HG02623 (cell line): ENCODE measurements at regions not wholly inside any gene's neighbourhood (a gene's known extent, or its start where the extent isn't known, plus 50 kb on each side); places are given as distances from the start of the nearest gene placed in this dataset.
"Not testable (repeated sequence)": the region's sequence is repeated elsewhere in the genome, so short reads cannot be mapped to it uniquely, and the experiment has no call there.

ENCODE experiments used
- ATAC-seq: cut with Tn5 transposase; IDR thresholded peaks from one replicate; pipeline ENCODE4 v1.9.1; 2021; ENCODE audit warnings: moderate library complexity; ENCODE audit not compliant: unreplicated experiment

DNA sequence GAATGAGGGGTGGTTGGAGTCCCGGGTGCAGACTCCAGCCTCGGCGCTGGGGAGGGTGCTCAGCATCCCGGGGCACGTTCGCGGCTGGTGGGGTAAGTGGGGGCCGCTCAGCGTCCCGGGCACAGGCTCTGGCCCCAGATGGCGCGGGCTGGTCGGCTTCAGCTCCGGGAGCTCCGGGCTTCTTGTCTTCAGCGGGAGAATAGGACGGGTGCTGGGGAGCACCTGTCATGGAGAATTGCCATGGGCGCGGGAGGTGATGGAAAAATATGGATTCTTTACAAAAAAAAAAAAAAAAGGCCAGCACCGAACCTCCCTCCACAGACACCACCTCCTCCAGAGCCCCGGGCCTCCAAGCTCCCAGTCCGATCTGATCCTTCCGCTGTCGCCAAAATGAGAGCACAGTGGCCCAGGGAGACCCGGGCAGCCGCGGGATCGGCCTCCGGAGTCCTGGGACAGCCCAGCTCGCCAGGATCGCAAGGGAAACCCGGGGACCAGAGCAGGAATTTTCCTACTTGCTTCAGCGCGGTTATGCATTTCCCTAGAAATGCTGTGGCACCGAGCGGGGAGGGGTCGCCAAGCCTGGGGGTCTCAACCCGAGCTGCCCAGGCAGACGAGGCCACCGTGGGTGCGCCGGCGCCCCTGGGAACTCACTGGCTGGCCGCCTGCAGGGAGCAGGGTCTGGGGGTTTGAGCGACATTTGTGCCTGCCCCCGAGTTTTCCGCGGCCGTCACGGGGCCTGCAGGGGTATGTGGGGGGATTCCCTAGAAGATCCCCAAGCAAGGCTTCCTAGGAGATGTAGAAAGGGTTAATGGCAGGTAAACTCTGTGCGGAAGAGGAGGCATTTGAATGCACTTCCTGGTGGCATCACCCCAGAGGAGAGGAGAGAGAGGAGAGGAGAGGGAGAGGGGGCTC lies 1336.9 kb downstream of the BRD1 start:
- no peak for ATAC-seq

DNA sequence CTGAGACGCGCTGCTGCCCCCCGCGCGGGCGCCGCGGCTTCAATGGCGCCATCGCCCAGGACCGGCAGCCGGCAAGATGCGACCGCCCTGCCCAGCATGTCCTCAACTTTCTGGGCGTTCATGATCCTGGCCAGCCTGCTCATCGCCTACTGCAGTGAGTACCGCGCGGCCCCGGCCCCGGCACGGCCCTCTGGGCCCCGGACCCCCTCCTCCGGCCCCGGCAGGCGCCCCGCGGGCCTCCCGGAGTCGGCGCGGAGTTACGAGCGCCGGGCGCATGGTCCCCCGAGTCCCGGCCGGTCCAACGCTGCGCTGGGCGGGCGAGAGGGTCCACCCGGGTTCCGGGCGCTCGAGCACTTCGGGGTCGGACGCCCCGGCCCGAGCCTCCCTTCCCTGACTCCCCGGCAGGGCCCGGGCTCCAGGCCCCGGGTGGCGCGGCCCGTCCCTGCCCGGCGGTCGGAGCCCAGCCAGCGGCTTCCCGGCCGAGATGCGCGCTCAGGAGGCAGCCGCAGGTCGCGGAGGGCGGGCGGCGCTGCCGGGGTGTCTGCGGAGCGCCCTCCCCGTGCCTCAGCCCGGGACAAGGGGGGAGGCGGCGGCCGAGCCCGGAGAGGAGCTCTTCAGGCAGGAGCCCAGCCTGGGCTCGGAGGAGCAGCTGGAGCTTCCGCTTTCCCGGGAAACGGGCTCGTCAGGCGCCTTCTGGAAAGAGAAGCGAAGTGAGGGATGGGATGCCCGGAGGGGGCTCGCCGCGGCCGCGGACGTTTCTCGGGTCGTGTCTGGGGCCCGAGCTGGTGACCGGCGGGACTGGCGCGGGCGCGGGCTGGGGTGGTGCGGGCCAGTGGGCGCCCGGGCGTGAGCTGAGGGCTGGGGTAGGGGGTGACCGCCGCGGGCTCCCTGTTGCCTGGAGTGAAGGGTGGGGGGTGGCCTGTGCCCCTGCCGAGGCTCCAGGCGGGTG lies 1337.8 kb downstream of the BRD1 start:
- ATAC-seq = no peak

DNA sequence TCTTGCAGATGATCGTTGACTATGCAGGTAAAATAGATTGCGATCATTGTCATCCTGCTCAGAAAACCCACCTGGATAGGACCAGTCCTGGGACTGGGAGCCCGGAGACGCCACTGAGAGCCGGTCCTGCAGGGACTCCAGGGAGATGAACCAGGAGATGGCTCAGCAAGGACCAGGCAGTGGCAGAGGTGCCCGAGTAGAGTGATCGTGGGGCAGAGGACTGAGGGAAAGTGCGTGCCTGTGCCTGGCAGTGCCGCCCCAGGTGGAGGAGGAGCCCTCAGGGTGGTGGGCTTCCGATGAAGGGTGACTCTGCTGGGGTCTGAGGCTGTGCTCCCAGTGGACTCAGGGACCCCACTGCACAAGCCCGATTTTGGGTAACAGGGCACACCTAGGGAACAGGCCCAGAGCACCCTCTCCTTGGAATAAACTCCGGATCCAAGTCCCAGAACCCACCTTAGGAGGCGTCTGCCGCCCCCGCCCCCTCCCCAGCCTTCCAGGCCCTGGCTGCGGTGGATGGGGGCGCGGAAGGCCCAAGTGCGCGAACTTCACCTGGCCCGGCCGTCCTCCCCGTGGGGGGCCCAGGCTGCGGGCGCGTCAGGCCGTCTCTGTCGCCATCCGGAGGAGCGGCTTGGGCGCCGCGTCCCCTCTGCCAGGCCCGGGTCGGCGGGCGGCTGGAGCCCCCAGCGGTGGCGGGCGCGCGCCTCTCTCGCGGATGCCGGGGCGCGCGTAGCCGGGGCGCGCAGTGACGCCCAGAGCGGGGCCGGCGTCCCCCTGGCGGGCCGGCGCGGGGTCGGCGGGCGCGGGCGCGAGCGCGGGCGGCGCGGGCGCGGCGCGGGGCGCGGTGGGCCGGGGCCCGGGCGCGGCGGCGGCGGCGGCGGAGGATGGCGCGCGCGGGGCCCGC lies 1338.8 kb downstream of the BRD1 start:
- ATAC-seq = no peak

DNA sequence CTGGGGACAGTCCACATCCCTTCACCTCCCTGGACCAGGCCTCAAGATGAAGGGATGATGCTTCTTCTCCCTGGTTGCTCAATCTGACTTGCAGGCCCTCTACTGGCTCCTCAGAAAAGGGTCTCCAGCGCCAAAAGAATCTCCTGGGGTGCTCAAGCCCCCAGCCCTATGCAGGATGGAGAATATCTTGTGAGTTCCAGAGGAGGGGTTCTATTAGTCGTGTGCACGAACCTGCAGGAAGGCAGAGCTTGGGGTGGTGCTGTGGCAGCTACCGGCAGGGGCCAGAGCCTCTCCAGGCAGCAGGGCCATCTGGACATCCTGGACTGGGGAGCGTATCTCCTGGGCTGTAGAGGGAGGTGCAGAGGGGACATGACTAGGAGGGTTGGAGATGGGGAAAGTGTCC lies 1339.5 kb downstream of the BRD1 start:
- no peak for ATAC-seq

DNA sequence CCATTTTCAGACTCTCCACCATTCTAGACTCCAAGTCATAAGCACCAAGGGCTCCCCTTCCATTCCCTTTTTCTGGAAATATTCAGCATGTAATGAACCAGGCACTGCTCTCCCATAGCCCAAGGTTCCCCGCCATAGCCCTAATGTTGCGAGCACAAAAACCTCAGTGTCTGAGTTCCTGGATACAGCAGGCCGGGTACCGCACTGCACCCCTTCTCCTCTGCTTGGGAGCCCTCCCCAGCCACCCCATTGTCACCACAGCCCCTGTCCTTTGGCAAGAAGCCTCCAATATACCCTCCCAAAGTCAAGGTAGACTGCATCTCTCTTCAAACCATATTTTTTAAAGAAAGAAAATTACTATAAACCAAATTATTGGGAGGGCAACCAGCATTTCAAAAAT lies 1341.1 kb downstream of the BRD1 start:
- no peak for ATAC-seq

DNA sequence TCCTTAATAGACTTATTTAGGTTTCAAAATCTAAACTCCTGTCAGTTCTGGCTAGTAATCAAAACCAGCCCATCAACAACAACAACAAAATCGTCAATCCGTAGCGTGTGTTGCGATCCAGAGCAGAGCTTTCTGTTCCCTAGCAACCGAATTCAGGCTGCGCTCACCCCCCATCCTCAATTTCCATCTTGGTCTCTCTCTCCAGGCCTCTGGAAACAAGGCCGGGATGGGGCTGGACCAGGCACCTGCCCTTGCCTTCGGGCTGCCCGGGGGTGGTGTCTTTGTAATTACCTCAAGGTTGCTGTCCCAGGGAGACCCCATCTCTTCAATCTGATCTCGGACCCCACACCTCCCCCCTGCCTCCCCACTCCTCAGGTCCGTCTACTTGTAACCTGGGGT lies 1341.5 kb downstream of the BRD1 start:
- no peak for ATAC-seq

DNA sequence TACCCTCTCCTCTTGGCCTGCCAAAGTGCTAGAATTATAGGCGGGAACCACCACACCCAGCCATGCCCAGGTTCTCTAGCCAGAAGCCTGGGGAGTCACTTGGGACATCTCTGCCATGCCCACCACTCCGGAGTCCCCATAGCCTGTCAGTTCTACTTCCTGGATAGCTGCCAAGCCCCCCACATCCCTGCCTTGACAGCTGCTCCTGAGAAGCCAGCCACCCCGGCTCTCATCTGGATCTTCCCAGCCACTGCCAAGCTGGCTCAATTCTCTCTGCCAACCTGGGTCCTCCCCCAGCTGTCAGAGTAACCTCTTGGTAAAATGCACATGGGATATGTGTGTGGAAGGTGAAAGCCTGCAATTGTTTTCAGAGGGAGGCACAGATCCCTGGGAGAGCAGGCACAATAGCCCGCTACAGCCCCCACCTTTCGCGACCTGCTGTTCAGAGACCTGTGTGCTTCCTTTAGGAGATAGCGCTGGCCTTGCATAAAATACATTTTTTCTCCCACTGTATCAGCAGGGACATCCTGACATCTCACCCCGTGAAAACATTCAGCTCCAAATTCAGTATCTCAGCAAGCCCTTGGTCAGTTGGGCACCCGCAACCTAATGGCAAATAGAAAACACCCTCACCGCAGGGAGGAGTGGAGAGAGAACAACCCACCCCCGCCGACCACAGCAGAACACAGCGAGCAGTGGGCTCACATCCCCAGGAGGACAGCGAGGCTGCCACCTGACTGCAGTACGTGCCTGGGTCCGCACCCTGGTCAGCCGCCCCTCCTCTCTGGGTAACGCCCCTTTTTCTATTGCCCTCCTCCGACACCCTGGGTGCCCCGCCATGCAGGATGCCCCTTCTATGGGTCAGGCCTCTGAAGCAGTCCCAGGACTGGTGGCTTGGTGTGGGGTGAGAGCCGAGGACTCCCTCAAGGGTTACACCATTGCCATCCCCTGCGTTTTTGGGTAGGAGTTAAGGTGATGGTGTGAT lies 1342.2 kb downstream of the BRD1 start:
- ATAC-seq = no peak

DNA sequence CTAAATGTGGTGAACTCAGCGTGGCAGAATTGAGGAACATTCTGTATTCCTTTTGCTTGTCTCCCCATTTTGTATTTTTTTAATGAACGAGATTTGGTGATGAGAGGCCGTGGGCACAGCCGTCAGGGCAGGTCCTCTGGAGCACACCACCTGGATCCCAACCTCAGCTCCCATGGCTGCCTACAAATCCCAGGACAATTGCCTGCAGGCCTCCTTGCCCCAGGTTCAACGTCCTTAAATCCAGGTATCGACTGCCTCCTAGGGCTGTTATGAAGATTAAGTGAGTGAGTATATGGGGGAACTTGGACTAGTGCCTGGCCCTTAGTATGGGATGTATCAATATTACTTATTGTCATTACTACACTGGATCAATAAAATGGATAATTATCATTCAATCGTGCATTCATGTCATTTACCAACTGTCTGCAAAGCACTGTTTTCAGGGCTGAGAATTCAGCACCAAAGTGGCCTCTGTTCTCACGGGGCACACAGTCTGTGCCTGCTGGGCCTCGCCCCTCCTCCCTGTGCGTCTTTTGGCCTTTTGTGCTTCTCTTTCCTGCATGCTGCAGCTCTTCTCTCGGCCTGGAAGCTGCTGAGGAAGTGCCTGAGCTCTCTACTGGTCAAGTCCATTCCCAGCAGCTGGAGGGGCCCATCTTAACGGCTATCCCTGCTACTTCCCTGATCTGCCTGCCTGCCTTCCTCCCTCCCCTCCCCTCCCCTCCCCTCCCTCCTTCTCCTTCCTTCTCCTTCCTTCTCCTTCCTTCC lies 1343.7 kb downstream of the BRD1 start:
- ATAC-seq = no peak

DNA sequence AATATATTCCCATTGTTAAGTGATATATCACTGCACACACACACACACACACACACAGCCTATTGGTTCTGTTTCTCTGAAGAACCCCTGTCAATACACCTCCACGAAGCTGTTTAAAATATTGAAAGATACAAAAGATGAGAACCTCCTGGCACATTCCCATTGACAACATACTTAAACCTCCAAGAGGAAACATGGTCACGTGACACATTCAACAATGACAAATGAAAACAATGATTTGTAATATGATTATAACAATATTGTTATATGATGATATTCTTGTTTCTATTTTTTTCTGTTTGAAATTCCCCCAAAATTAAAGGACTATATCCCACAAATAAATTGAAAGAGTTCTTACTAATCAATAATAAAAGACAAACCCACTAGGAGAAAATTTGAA lies 1344.9 kb downstream of the BRD1 start:
- ATAC-seq = no peak

DNA sequence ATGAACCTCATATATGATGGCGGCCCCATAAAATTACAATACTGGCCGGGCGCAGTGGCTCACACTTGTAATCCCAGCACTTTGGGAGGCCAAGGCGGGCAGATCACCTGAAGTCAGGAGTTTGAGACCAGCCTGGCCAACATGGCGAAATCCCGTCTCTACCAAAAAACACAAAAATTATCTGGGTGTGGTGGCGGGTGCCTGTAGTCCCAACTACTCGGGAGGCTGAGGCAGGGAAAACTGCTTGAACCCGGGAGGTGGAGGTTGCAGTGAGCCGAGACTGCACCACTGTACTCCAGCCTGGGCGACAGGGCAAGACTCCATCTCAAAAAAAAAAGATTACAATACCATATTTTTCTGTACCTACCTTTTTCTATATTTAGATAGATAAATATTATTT lies 1345.5 kb downstream of the BRD1 start:
- ATAC-seq = not testable (repeated sequence)

DNA sequence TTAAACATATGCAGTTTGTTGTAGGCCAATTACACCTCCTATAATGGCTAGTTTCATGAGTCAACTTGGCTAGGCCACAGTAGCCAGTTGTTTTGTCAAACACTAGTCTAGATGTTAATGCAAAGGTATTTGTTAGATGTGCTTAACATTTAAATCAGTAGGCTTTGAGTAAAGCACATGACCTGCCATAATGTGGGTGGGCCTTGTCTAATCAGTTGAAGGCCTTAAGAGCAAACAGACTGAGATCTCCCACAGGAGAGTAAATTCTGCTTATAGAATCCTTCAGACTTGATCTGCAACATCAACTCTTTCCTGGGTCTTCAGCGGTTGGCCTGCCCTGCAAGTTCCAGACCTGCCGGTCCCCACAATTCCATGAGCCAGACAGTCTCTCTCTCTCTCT lies 1345.9 kb downstream of the BRD1 start:
- no peak for ATAC-seq

DNA sequence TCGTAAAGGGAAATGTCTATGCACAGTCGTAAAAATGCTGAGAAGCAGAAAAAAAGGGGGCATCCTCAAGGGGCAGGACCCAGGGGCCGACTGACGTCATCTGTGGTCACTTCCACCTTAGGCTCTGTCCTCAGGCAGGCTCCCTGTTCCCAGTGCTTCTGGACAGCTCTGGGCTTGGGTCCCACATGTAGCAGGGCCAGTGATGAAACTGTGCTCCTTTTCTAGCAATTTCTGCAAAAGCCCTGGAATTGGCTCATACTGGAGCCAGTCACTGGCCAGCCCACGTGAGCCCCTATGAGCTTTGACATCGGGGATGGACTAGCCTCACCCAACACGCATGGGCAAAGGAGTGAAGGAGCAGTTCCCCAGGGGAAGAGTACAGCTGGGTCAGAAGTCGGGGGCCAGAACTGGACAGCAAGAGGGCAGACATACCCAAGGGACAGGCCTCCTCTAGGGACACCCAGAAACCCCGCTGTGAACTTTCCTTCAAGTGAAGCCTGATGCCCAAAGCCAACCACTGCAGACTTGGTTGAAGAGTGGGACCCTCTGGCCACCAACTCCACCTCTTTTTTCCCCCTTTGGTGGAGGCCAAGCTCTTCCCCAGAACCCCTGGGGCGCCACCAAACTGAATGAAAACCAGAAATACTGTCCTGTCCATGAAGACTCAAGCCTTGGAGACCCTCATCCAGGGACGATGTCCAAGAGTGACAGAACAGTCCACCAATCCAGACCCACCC lies 1349.0 kb downstream of the BRD1 start:
- ATAC-seq = no peak

DNA sequence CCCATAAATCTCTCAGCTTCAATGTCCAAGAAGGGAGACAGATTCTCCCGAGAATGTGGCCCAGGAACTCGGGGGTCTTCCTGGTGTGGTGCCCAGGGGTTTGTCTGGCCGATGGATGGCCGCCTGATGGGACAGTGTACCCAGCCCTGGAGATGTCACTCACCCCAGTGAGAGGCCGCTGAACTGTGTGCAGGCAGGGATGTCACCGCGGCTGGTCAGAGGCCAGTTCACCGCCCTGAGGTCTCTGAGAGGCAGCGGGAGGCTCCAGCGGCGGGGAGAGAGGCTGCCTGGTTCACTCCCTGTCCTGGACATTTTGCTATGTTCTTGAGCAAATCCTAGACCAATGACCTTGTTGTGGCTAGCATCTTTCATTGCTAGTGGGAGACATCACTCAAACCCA lies 1349.5 kb downstream of the BRD1 start:
- no peak for ATAC-seq

DNA sequence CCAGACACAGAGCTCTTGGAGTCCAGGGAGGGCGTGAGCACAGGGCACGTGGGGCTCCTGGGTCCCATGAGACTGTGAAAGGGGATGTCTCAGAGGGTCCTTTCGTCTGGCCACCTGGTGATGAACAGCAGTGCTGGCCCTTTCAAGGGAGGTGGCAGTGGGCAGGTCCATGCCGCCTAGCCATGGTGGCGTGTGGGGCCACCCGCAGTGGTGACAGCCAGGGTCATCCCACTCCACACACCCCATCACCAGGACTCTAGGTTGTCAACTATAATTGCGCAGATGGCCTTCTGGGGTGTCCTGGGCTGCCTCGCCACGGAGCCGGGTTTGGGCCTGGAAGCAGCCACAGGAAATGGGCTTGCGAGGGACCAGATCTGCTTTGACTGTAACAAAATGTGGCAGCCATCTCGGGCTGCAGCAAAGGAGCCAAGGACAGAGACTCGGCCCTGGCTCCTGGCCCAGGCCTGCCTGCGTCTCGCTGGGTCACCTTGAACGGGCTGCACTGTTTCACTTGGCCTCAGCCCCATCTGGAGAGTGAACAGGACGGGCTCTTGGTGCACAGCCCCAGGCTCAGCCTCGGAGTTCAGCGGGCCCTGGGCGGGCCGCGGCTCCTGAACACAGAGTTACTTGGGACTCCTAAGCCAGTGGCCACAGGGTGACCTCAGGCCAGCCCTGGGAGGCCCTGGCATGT lies 1350.5 kb downstream of the BRD1 start:
- ATAC-seq = no peak

DNA sequence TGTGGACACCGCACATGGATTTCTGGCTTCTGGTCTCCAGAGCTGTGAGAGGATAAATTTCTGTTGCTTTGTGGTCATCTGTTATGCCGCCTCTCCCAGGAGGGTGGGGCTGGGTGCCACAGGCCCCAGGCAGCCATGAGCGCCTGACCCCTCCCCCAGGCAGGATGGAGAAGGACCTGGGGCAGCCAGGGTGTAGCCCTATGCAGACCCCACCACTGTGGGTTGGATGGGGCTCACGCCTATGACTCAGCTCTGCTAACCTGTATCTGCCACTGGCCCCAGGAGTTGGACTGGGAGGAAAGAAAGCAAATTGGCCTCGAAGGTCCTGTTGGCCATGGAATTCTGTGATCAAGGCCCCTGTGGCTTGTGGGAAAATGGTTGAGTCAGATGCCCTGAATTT lies 1351.1 kb downstream of the BRD1 start:
- ATAC-seq = no peak

DNA sequence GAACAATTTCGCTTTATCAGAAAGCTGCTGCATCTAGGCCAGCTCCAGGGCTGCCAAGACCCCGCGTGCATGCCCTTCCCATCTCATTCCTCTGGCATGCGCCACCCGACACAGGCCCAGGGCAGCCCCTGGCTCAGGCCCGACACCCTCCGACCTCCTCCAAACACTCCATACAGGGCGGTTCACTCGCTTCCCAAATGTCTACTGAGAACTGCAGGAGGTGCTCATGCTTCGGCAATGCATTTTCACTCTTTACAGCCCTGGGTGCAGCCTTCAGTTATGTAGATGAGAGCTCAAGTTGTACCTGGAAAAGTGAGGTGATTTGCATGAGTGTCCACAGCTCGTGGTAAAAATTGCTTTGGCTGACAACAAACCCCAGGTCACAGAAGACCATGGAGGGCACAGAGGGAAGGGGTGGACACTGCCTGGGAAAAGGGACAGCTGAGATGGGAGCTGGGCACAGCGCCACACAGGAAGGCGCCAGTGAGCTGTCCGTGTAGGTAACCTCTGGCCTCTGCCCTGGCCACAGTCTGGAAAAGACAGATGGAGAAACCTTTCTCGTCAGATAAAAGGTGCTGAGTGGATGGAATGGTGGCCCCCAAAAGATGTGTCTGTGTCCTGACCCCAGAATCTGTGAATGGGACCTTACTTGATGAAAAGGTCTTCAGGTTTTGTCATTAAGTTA lies 1351.9 kb downstream of the BRD1 start:
- ATAC-seq = no peak

DNA sequence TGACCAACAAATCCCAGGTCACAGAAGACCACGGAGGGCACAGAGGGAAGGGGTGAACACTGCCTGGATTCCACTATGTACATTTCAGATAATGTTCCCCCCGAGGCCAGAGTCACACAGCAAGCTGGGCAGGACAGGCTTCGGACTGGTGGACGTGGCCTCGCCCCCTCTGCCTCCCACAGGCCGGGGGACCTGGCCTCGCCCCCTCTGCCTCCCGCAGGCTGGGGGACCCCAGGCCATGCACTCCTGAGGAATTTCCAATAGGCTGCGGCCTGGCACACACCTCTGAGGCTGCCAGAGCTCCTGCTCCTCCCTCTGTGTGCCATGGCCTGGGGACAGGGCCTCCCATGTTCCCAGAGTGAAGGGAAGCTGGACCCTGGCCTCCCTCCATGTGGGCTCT lies 1352.8 kb downstream of the BRD1 start:
- no peak for ATAC-seq
